Fibroblast of pulmonary artery (primary cell): ENCODE measurements at regions not wholly inside any gene's neighbourhood (a gene's known extent, or its start where the extent isn't known, plus 50 kb on each side); places are given as distances from the start of the nearest gene placed in this dataset.
"Not testable (repeated sequence)": the region's sequence is repeated elsewhere in the genome, so short reads cannot be mapped to it uniquely, and the experiment has no call there.

ENCODE experiments used
- DNase-seq: peaks from one replicate; pipeline ENCODE4 v3.0.0-alpha.2; 2010; ENCODE audit warnings: low read depth
- H3K4me3 ChIP-seq: replicated peaks from 2 replicates; pipeline ENCODE4 v1.5.1; 2011; ENCODE audit warnings: low read depth, mild to moderate bottlenecking, control low read depth, low read length, moderate library complexity
- TF ChIP-seq, protein P1 (sequence below): IDR thresholded peaks from 2 replicates; pipeline ENCODE4 v1.5.1; 2011; ENCODE audit warnings: mild to moderate bottlenecking, control low read depth, low read length, inconsistent platforms; ENCODE audit errors: missing control alignments

DNA sequence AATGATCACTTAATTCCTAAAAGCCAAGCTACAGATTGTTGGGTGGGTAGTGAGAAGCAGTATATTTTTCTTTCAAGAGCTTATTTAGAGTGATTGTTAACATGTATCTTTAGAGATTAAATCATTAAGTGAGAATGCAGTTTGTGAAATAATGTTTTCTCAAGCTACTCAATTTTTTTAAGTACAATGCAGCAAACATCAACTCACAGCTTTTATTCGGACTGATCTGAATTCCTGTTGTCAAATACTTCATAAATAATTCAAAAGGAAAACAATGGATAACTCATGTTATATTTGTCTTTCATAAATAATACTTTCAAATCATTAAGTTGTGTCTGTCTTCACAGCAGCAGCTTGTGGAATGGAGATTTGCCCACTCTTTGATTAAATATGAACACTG, 271.1 kb upstream of the DEPDC1 start:
- TF ChIP-seq, protein P1, sequence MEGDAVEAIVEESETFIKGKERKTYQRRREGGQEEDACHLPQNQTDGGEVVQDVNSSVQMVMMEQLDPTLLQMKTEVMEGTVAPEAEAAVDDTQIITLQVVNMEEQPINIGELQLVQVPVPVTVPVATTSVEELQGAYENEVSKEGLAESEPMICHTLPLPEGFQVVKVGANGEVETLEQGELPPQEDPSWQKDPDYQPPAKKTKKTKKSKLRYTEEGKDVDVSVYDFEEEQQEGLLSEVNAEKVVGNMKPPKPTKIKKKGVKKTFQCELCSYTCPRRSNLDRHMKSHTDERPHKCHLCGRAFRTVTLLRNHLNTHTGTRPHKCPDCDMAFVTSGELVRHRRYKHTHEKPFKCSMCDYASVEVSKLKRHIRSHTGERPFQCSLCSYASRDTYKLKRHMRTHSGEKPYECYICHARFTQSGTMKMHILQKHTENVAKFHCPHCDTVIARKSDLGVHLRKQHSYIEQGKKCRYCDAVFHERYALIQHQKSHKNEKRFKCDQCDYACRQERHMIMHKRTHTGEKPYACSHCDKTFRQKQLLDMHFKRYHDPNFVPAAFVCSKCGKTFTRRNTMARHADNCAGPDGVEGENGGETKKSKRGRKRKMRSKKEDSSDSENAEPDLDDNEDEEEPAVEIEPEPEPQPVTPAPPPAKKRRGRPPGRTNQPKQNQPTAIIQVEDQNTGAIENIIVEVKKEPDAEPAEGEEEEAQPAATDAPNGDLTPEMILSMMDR, result no peak
- DNase-seq, result no peak
- H3K4me3 ChIP-seq, result no peak overlapping the region

DNA sequence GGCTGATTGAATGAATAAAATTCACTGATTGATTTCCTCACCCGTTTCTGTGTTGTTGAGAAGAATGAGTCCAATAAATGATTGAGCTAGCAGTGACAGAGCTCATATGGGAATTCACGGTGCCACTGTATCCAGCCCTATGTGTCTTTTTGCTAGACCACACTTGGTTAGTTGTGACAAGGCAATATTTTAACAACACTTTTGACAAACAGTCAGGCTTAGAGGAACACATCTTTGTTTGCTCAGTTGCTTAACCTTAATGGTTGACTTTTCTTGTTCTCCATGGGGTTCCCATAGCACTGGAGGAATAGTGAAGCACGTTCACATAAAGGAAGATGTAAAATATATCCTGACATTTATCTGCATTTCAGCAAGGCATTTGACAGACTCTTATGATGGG, 273.9 kb upstream of the DEPDC1 start:
- DNase-seq, result no peak

DNA sequence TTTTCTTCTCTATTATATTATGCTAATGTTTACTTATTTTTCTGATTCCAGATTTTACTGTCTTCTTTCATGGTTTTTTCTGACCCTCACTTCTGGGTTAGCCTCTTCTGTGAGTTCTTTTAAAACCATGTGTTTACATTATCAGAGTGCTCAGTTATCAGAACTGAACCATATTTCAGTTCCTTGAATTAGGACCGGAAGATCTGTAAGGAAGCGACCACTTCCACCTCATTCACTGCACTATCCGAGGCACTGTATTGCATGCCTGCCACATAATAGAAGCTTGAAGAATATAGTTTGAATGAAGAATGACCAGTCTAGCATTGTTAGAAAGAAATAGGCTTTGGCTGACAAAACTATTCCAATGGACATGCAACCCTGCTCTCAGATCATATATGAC, 281.0 kb upstream of the DEPDC1 start:
- no peak for DNase-seq
- no peak overlapping the region for H3K4me3 ChIP-seq
- TF ChIP-seq, protein P1, result no peak

More for the DNA sequence above, 273.9 kb upstream of the DEPDC1 start:
- no peak overlapping the region for H3K4me3 ChIP-seq
- TF ChIP-seq, protein P1, result no peak

DNA sequence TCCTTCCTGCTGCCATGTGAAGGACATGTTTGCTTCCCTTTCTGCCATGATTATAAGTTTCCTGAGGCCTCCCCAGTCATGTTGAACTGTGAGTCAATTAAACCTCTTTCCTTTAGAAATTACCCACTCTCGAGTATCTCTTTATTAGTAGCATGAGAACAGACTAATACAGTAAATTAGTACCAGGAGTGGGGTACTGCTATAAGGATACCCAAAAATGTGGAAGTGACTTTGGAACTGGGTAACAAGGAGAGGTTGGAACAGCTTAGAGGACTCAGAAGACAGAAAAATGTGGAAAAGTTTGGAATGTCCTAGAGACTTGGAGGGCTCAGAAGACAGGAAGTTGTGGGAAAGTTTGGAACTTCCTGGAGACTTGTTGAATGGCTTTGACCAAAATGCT, 283.0 kb upstream of the DEPDC1 start:
- not testable (repeated sequence) for H3K4me3 ChIP-seq, DNase-seq

DNA sequence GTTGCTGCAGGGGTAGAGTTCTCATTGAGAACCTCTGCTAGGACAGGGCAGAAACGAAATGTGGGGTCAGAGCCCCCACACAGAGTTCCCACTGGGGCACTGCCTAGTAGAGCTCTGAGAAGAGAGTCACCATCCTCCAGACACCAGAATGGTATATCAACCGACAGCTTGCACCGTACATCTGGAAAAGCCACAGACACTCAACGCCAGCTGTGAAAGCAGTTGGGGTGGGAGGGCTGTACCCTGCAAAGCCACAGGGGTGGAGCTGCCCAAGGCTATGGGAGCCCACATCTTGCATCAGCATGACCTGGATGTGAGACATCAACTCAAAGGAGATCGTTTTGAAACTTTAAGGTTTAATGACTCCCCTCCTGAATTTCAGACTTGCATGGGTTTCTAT, 284.0 kb upstream of the DEPDC1 start:
- TF ChIP-seq, protein P1, result no peak
- no peak overlapping the region for H3K4me3 ChIP-seq
- no peak for DNase-seq

DNA sequence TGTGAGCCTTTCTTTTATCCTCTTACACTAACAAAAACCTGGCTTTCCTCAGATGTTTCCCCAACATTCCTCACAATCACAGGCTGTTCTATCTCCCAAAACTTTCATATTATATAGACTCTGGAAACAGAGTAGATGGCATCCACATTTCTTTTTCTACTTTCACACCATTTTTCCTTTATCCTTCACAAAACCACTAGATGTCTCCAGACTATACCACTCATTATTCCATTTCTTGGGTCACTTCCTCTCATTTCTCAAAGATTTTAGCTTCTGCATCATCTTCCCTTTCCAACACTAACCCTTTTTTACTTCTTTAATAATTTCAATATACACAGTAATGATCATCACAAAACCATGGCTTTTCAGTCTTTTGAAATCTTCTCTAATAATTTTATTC, 286.0 kb upstream of the DEPDC1 start:
- no peak overlapping the region for H3K4me3 ChIP-seq
- TF ChIP-seq, protein P1, result no peak
- no peak for DNase-seq

DNA sequence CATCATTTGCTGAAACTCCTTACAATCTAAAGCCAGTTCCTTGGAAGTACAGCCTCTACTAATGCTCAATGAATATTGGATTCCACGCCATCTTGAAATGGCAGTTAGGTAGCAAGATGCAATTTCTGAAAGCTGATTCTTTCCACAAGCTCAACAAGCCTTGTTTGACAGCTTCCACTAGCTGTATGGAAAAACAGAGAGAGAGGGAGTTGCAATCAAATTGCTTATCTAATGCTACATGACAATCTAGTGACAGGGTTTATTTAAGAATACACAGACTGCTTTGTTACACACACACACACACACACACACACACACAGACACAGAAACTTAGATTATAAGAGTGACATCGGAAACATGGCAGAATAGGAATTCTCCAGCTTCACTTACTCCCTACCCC, 288.4 kb upstream of the DEPDC1 start:
- H3K4me3 ChIP-seq, result no peak overlapping the region
- no peak for DNase-seq
- TF ChIP-seq, protein P1, result no peak

DNA sequence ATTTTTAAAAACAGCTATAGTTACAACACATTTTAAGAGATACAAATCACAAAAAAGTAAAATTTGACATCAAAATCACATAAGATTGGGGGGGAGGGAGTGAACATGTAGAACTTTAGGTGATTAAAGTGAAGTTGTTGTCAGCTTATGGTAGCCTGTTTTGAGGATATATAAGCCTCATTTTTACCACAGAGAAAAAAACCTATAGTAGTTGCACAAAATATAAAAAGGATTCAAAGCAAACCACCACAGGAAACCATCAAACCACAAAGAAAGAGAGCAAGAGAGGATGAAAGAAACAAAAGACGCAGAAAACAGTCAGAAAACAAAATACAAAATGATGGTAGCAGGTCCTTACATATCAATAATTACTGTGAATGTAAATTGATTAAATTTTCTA, 291.9 kb upstream of the DEPDC1 start:
- TF ChIP-seq, protein P1, result no peak
- no peak overlapping the region for H3K4me3 ChIP-seq
- DNase-seq, result no peak
